ENCODE measurements at regions not wholly inside any gene's neighbourhood (a gene's known extent, or its start where the extent isn't known, plus 50 kb on each side); places are given as distances from the start of the nearest gene placed in this dataset.

DNA sequence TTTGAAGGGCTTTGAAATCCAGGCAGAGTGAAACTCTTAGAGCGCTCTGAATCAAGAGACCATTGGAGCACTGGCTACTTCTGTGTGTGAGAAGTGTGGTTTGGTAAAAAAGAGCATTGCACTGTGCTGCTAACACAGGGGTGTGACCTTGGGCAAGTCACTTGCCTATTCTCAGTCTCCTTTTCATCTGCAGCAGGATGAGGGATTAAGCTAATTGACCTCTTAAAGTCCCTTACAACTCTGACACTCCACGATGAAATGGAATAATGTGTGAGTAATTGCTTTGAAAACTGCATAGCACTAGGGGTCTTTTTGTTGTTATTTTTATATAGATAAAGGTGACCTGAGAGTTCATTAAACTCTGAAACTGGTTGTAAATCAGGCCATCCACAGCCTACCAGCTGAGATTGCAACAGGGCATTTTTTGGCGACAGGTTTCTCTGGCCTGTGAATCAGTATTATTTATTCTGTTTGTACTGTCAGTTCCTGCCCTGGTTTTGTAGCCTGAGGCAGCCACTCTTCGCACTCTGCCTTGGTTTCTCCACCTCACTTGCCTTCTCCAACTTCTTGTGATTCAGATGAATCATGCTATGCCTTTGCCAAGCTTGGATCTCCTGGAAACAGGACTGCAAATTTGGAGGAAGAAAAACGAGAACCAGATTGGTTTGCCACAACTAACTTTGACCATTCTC is 159.9 kb upstream of the PARP11 start:
- TF ChIP-seq ZNF274 (IDR thresholded peaks at IDR 0.05; ENCODE audit: low read depth, low read length): no peak
- TF ChIP-seq YY1 (IDR thresholded peaks at IDR 0.05; ENCODE audit: insufficient read depth, insufficient read length): no peak
- TF ChIP-seq SUZ12 (IDR thresholded peaks at IDR 0.05; ENCODE audit: extremely low read depth, insufficient read depth, insufficient read length): no peak
